ENCODE measurements at regions not wholly inside any gene's neighbourhood (a gene's known extent, or its start where the extent isn't known, plus 50 kb on each side); places are given as distances from the start of the nearest gene placed in this dataset.

- no peak for TF ChIP-seq REST (IDR thresholded peaks at IDR 0.05; ENCODE audit: low read depth, low read length)
- no peak for TF ChIP-seq TAF1 (IDR thresholded peaks at IDR 0.05; ENCODE audit: borderline replicate concordance, low read depth, low read length)
Measured at GRCh38 chr12:85662207-85662602, 174.0 kb downstream of the RASSF9 start.
